ENCODE measurements at regions not wholly inside any gene's neighbourhood (a gene's known extent, or its start where the extent isn't known, plus 50 kb on each side); places are given as distances from the start of the nearest gene placed in this dataset.

- no peak for DNase-seq
These were observed 166.4 kb downstream of the TANC2 start for GRCh38 chr17:63132459-63132911.

DNA sequence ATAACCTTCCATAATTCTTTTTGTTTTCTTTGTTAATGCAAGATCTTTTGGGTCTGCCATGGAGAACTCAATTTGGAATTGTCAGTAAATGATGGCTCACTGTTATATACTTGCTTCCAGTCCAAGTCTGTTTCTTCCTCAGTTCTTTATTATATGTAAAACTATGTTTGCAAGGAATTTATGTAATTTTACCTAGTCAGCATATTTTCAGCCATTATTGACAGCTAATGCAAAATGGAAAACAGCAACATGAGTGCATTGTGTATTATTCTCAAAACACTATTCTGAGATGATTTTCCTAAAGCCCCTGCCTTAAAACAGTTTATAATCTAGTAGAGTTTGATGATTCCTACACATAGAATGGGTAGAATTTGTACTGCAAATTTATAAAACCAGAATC lies 167.5 kb downstream of the TANC2 start:
- DNase-seq, result no peak

DNA sequence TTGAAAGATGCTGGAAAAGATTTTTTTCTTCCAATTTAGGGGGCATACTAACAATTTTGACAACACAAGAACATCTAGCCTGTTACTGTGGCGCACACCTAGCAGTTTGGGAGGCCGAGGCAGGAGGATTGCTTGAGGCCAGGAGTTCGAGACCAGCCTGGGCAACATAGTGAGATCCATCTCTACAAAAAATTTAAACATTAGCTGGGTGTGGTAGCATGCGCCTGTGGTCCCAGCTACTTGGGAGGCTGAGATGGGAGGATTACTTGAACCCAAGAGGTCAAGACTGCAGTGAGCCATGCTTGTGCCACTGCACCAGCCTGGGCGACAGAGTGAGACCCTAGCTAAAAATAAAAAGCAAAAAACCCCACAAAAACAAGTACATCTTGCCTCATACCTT lies 168.8 kb downstream of the TANC2 start:
- no peak for DNase-seq

GRCh38 chr17:63136369-63137012 lies 170.5 kb downstream of the TANC2 start:
- no peak for DNase-seq

DNA sequence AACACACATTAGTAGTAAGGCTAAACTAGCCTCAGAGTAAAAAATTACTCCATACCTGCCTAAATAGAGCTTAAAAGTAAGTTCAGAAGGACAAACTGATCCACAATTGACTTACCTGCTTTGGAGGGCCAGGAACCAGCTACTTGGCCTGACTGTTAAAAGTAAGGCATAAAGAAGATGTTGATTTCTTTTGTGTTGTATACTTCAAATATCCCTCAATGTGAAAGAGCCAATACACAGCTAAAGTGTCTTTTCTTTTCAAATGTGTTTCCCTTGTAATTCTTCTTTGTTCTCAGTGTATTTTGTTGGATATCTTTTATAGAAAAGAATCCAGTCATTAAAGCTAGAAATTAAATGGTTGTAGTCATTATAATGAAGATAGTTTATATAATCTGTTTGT lies 171.1 kb downstream of the TANC2 start:
- no peak for DNase-seq

DNA sequence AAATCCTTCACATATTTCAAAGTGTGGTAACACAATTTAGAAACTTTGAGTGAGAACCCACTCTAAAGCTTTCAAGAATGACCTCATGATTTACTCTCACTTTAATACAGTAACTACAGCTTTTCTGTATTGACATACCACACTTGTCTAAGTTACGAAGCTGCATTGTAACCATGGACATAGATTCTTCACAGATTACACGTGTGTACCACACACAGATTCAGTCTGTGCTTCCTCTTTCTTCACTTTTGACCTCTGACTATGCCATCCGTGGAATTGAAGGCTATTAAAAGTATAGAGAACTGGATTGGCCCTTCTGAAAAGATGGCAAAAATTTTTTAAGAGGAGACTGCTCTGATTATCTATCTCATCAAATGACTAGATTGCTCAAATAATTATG lies 172.7 kb downstream of the TANC2 start:
- no peak for DNase-seq

GRCh38 chr17:63139356-63139755 lies 173.3 kb downstream of the TANC2 start:
- DNase-seq, result no peak

DNA sequence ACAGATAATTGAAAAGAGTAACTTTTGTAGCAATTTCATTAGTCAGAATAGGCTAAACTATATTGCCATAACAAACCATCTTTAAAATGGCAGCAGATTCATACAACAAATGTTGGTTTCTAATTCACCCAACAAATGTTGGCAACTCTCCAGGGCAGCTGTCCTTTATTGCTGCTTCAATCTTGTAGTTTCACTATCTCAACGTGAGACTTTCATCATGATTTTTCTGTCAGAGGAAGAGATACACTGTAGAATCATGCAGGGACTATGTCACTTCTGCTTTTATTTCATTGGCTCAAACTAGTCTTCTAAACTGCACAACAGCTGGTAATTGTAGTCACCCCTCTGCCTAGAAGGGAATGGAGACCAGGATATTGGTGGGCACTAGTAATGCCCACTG lies 174.2 kb downstream of the TANC2 start:
- DNase-seq, result peak; percentile 48

- DNase-seq, result no peak
These were observed 176.8 kb downstream of the TANC2 start for GRCh38 chr17:63142836-63143235.

DNA sequence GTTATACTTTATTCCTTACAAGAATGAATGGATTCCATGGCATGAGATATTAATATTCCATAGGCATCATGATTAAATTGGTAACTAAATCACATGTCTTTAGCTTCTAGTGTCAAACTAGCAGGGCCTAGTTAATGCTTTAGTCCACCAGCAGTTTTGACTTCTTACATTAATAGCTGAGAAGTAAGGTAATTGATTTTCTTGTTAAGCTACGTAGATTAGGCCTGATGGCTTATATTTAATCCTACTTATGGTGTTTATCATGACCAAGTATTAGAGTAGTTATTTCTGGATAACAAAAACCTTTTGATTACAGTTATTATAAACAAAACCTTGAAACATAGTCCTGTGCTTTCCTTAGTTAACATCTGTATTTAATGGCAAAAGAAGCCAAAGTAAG lies 184.5 kb downstream of the TANC2 start:
- no peak for DNase-seq

DNA sequence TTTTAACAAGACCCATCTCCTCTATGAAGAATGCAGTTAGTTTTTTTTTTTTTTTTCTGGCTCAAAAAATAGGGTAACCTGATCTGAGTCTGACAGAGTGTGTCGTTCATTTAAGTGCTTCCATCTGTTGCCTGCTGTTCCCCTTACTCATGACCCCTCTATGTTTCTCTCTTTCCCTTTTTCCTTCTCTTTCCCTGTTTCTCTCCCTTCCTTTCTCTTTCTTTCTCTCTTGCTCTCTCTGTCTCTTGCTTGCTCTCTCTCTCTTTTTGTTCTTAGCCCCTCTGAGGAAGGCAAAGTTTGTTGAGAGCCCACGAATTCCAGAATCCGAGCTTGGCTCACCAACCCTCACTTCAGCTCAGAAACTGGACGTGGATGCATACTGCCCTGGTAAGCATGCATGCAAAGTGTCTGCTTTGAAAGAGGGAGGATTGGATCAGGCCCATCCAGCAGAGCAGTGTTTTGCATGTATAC lies 185.0 kb downstream of the TANC2 start:
- DNase-seq, result peak; percentile 64

DNA sequence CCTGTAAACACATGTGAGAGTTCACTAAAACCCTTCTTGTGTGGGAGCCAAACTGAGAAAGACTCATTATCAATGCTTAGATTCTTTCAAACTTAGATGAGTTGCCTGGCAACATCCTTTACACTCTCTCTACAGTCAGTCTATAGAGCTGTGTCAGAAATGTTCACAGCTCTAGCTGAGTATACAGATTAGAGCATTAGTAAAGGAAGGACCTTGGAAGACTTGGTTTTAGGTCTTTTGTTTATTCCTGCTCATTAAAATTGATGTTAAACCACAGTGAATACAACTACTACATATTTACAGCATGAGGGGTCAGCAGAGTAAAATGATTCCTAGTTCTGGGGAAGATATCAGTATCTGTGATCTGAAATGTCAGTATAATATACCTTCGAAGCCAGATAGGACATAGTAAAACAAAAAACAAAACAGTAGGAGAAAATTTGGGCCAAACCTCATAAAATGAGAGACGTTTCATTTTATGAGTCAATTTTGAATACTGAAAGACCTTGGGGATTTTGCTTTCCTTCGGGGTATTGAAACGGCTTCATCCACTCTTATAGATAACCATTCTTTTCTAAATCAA lies 186.0 kb downstream of the TANC2 start:
- DNase-seq, result peak; percentile 30

- no peak for DNase-seq
These were observed 187.5 kb downstream of the TANC2 start for GRCh38 chr17:63153488-63153887.

- DNase-seq, result no peak
These were observed 188.7 kb downstream of the TANC2 start for GRCh38 chr17:63154586-63155244.

DNA sequence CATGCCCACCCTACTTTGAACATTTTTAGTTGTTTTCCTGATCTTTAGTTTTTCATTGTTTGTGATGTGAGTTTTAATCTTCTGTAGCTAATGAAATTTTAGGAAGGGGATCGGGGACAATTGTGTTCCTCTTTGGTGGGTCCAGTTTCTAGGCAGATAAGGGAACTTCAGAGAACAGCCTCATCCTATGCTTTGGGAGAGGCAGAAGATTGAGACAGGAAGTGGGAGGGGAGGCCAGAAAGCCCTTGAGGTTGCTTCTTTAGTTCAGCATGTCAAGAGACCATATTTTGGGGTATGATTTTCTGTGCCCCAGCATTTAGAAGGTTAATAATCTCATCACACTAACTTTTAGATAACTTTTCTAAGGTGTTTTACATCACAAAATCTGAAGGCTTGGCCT lies 191.0 kb downstream of the TANC2 start:
- DNase-seq, result no peak

- DNase-seq, result no peak
These were observed 196.5 kb downstream of the TANC2 start for GRCh38 chr17:63162406-63163157.

- no peak for DNase-seq
These were observed 197.1 kb downstream of the TANC2 start for GRCh38 chr17:63163158-63163520.

- DNase-seq, result no peak
These were observed 199.4 kb downstream of the TANC2 start for GRCh38 chr17:63165400-63165799.

DNA sequence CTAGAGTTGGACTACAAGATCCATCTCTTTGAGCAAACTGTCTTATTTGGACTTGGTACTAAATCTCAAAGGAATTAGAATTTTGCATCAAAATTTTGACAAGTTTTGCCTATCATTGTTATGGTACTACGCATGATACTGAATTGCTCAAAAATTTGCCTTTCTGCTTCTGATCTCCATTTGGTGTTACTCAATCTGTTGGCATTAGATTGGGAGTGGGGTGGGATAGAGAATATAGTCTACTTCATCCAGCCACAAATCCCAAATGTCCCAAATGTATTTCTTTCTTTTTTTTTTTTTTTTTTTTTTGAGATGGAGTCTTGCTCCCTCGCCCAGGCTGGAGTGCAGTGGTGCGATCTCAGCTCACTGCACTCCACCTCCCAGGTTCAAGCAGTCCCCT lies 204.8 kb downstream of the TANC2 start:
- no peak for DNase-seq

DNA sequence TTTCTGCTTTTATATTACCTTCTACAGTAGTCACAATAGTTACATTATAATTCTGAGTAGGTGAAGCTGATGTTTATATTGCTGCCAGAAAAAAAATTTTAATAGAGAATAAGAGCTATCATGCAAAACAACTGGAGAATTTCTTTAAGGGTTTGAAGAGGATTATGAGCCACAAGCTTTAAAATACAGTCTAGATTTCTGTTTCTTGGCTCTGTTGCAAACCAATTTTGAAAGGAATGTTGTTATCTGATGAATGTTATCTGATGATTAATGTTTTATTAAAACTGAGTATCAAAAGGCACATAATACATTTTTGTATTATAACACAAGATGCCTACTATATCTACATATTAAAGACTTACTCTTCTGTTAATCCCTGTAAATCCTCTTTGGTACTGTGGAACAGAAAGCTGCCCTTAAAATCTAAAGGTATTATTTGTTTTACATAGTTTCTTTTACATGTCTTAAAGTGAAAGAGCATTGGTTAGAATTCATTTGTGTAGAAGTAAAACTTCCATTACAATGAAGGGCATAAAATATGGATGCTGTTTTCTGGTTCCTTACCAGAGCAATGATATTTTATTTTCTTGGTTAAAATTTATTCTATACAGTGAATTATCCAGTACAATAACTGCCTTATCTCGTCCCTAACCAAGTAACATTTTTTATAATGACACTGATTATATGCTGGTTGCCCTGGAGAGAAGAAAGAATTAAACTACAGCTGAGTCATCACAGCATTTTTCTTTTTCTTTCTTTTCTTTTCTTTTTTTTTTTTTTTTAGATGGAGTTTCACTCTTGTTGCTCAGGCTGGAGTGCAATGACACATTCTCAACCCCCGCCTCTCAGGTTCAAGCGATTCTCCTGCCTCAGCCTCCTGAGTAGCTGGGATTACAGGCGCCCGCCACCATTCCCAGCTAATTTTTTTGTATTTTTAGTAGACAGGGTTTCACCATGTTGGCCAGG lies 205.7 kb downstream of the TANC2 start:
- no peak for DNase-seq

- DNase-seq, result no peak
These were observed 207.4 kb downstream of the TANC2 start for GRCh38 chr17:63173450-63173849.
